Spleen (tissue), 11 donors: ENCODE measurements at regions not wholly inside any gene's neighbourhood (a gene's known extent, or its start where the extent isn't known, plus 50 kb on each side); places are given as distances from the start of the nearest gene placed in this dataset.
"Not testable (repeated sequence)": the region's sequence is repeated elsewhere in the genome, so short reads cannot be mapped to it uniquely, and the experiment has no call there.

Experiments used
- DNase-seq: peaks from one replicate; pipeline ENCODE4 v3.0.0-alpha.2; 2020
- H3K27ac ChIP-seq, 8 donors: fragments of 200-600 bp; sonication (generic) in 7 of 8; 1 replicate in 4 of 8; 2 replicates in 4 of 8; pipeline versions ENCODE4 v1.5.0 to v1.8.0; 2016 to 2021; ENCODE audit warnings: inconsistent platforms in 4 of 8, mild to moderate bottlenecking in 4 of 8, moderate library complexity in 1 of 8
- H3K27me3 ChIP-seq, 7 donors: fragments of 200-600 bp; sonication (generic) in 6 of 7; replicated peaks in 1 of 7; 1 replicate in 4 of 7; 2 replicates in 3 of 7; pipeline versions ENCODE4 v1.5.0 to v1.8.0; 2016 to 2021; ENCODE audit warnings: inconsistent platforms in 3 of 7, mild to moderate bottlenecking in 1 of 7
- H3K36me3 ChIP-seq, 6 donors: fragments of 200-600 bp; sonication (generic) in 5 of 6; 1 replicate in 4 of 6; 2 replicates in 2 of 6; pipeline versions ENCODE4 v1.5.0 to v1.8.0; 2016 to 2021; ENCODE audit warnings: inconsistent platforms in 2 of 6
- H3K4me1 ChIP-seq, 6 donors: fragments of 200-600 bp; sonication (generic) in 5 of 6; 1 replicate in 3 of 6; 2 replicates in 3 of 6; pipeline versions ENCODE4 v1.5.0 to v1.8.0; 2016 to 2021; ENCODE audit warnings: inconsistent platforms in 3 of 6
- H3K4me3 ChIP-seq, 8 donors: fragments of 200-600 bp; sonication (generic) in 7 of 8; 1 replicate in 4 of 8; 2 replicates in 4 of 8; pipeline versions ENCODE4 v1.5.0 to v1.8.0; 2016 to 2021; ENCODE audit warnings: inconsistent platforms in 4 of 8, mild to moderate bottlenecking in 4 of 8, moderate library complexity in 2 of 8
- H3K9me3 ChIP-seq, 8 donors: fragments of 200-600 bp; sonication (generic) in 7 of 8; 1 replicate in 4 of 8; 2 replicates in 4 of 8; pipeline versions ENCODE4 v1.5.0 to v1.8.0; 2016 to 2021; ENCODE audit warnings: inconsistent platforms in 4 of 8
- POLR2A ChIP-seq, 3 donors: fragments of 450-650 bp; IDR thresholded peaks; one replicate each; pipeline ENCODE4 v1.5.1; 2017; ENCODE audit warnings: antibody characterized with exemption in 3 of 3, mild to moderate bottlenecking in 1 of 3
- POLR2AphosphoS5 ChIP-seq, 3 donors: sonication (generic); formaldehyde crosslinking; IDR thresholded peaks; one replicate each; pipeline ENCODE4 v1.5.1; 2017; ENCODE audit warnings: antibody characterized with exemption in 3 of 3
- WGBS, 5 donors: extraction: QIAGEN DNeasy Blood & Tissue Kit in 3 of 5; methylation state at CpG; one replicate each; pipeline versions ENCODE4 v1.1.5 to v1.1.7; 2013 to 2018; 5-methylcytosine and 5-hydroxymethylcytosine counted together
- intact Hi-C: fragments of 100-400 bp; cut with DNase I; formaldehyde crosslinking; loops from one replicate; pipeline ENCODE4 v1.15.0; 2023; ENCODE audit warnings: low total_unique reads
- TF ChIP-seq, protein P1 (sequence below), 11 experiments: fragments of 200-600 bp in 7 of 11; fragments of 450-650 bp in 4 of 11; sonication (generic) in 4 of 11; IDR thresholded peaks in 8 of 11; conservative IDR thresholded peaks in 3 of 11; 1 replicate in 7 of 11; 2 replicates in 4 of 11; pipeline versions ENCODE4 v1.4.0 to v1.8.0; 2016 to 2021; ENCODE audit warnings: antibody characterized with exemption in 11 of 11, inconsistent platforms in 4 of 11, mild to moderate bottlenecking in 1 of 11
- donor health status: healthy with polysubstance abuse.
- donor health status: DM: no; HTN: no; CAD: no; lungs with moderate emphysema.
- donor health status: DM: no; HTN: no; CAD: no.
- donor health status: Bipolar disorder and iron deficiency.
- donor health status: healthy.
- donor health status: DM: no; HTN: no; CAD: no.
- donor health status: DM: yes; HTN: yes; CAD: no.

DNA sequence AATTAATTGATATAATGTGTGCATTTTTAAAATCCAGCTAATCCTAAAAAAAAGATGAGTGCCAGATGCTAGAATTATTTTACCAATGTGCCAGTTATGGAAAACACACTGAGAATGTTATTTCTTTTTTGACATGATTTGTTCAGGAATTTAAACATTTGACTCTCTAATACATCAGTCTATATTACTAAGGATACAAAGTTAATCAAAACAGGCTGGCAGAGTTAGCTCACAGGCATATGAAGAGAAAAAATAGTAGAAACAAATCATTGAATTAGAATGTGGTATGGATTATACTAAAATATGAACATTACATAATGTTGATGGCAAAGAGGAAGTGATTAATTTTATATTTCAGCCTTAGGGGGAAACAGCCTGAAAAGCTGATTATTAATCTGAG, 368.3 kb upstream of the GJE1 start:
- no peaks in the 10 kb centered on the region for H3K4me1 ChIP-seq

DNA sequence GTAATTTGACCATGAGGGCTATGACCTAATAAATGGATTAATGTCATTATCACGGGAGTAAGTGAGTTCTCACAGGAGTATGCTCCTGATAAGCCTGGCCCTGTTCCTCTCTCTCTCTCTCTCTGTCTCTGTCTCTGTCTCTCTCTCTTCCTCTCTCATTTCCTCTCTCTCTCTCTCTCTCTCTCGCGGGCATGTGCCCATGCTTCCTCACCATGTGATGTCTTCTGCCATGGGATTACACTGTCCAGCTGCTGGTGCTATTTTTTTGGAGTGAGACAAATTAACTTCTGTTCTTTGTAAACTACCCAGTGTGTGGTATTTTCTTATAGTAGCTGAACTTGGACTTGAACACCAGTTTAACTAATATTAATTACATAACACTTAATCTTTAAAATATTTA, 374.3 kb upstream of the GJE1 start:
- Histone ChIP-seq H3K4me3 (no peak overlapping the region), H3K27ac (no peak overlapping the region), H3K4me1 (no peaks in the 10 kb centered on the region), H3K9me3 (no peaks in the 10 kb centered on the region), H3K27me3 (no peaks in the 10 kb centered on the region), H3K36me3 (no peaks in the 10 kb centered on the region)
- TF ChIP-seq POLR2AphosphoS5 (IDR thresholded peaks at IDR 0.05) (no peak), POLR2A (IDR thresholded peaks at IDR 0.05) (no peak)
- TF ChIP-seq, protein P1, sequence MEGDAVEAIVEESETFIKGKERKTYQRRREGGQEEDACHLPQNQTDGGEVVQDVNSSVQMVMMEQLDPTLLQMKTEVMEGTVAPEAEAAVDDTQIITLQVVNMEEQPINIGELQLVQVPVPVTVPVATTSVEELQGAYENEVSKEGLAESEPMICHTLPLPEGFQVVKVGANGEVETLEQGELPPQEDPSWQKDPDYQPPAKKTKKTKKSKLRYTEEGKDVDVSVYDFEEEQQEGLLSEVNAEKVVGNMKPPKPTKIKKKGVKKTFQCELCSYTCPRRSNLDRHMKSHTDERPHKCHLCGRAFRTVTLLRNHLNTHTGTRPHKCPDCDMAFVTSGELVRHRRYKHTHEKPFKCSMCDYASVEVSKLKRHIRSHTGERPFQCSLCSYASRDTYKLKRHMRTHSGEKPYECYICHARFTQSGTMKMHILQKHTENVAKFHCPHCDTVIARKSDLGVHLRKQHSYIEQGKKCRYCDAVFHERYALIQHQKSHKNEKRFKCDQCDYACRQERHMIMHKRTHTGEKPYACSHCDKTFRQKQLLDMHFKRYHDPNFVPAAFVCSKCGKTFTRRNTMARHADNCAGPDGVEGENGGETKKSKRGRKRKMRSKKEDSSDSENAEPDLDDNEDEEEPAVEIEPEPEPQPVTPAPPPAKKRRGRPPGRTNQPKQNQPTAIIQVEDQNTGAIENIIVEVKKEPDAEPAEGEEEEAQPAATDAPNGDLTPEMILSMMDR (IDR thresholded peaks at IDR 0.05 in 8 of 11, conservative IDR thresholded peaks at IDR 0.05 in 3 of 11), result no peak
- WGBS, 5 donors, result 67 to 80% (median 76%) methylated on average over 3 of the region's 3 CpGs
- intact Hi-C loops, result no loop called here
- no peak for DNase-seq

More for the DNA sequence above, 368.3 kb upstream of the GJE1 start:
- H3K36me3 ChIP-seq, result no peaks in the 10 kb centered on the region
- H3K4me3 ChIP-seq, result no peak overlapping the region
- intact Hi-C loops, result no loop called here
- H3K9me3 ChIP-seq, result no peaks in the 10 kb centered on the region
- TF ChIP-seq POLR2A (IDR thresholded peaks at IDR 0.05), result no peak
- TF ChIP-seq, protein P1 (IDR thresholded peaks at IDR 0.05 in 8 of 11, conservative IDR thresholded peaks at IDR 0.05 in 3 of 11), result no peak
- TF ChIP-seq POLR2AphosphoS5 (IDR thresholded peaks at IDR 0.05), result no peak
- H3K27ac ChIP-seq, result no peak overlapping the region
- no peak for DNase-seq
- H3K27me3 ChIP-seq, result no peaks in the 10 kb centered on the region

DNA sequence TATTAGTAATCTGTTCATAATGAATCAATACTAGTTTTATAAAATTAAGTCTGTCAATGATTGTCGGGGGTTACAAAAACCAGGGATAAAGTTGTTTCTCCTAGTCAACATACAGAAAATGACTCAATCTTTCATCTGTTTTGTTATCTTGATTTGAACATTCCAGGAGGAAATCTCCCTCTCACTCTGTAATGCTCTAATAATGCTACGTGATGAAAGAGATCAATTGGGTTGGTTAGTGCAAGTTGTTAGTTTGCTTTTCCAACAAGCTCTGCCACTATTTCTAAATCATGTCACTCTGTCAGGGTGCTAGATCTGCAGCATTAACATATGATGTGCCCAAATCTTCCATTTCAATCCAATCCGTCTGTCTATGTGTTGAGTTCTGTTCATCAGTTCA, 379.5 kb upstream of the GJE1 start:
- no peak overlapping the region for H3K4me3 ChIP-seq
- TF ChIP-seq POLR2A (IDR thresholded peaks at IDR 0.05) (no peak), POLR2AphosphoS5 (IDR thresholded peaks at IDR 0.05) (no peak)
- TF ChIP-seq, protein P1 (IDR thresholded peaks at IDR 0.05 in 8 of 11, conservative IDR thresholded peaks at IDR 0.05 in 3 of 11), result no peak
- H3K27me3 ChIP-seq, result no peaks in the 10 kb centered on the region
- H3K36me3 ChIP-seq, result no peaks in the 10 kb centered on the region
- no peaks in the 10 kb centered on the region for H3K9me3 ChIP-seq
- 82 to 94% (median 85%) methylated on average over 3 of the region's 3 CpGs for WGBS, 5 donors
- no peak for DNase-seq
- no peak overlapping the region for H3K27ac ChIP-seq
- no peaks in the 10 kb centered on the region for H3K4me1 ChIP-seq
- intact Hi-C loops, result no loop called here

DNA sequence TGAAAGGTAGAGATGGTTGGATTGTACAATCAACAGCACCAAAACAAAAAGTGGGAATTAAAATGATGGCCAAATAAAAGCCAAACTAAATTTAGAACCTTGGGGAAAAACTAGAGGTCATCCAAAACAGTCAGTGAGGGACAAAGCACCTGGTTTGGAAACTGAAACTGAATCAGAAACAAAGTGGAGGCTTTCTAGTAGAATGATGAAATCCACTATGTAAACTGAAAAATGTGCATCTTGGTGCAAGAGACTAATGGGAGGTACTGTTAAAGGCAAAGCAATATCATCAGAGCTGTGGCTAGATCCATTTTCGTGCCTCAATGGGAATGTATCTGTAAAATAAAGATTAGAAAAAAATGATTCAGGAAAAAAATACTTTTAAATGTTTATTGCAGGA, 380.0 kb upstream of the GJE1 start:
- intact Hi-C loops, result no loop called here
- 65 to 78% (median 74%) methylated on average over 1 of the region's 1 CpG for whole genome bisulfite sequencing, 5 donors
- no peaks in the 10 kb centered on the region for H3K27me3 ChIP-seq
- TF ChIP-seq, protein P1 (IDR thresholded peaks at IDR 0.05 in 8 of 11, conservative IDR thresholded peaks at IDR 0.05 in 3 of 11), result no peak
- TF ChIP-seq POLR2A (IDR thresholded peaks at IDR 0.05) (no peak), POLR2AphosphoS5 (IDR thresholded peaks at IDR 0.05) (no peak)
- no peaks in the 10 kb centered on the region for H3K9me3 ChIP-seq
- H3K4me1 ChIP-seq, result no peaks in the 10 kb centered on the region
- H3K4me3 ChIP-seq, result no peak overlapping the region
- H3K27ac ChIP-seq, result no peak overlapping the region
- DNase-seq, result no peak
- H3K36me3 ChIP-seq, result no peaks in the 10 kb centered on the region

DNA sequence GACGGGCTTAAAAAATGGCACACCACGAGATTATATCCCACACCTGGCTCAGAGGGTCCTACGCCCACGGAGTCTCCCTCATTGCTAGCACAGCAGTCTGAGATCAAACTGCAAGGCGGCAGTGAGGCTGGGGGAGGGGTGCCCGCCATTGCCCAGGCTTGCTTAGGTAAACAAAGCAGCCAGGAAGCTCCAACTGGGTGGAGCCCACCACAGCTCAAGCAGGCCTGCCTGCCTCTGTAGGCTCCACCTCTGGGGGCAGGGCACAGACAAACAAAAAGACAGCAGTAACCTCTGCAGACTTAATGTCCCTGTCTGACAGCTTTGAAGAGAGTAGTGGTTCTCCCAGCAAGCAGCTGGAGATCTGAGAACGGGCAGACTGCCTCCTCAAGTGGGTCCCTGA, 386.4 kb upstream of the GJE1 start:
- H3K36me3 ChIP-seq, H3K4me3 ChIP-seq, H3K9me3 ChIP-seq, H3K27ac ChIP-seq, intact Hi-C loops, H3K27me3 ChIP-seq, DNase-seq, H3K4me1 ChIP-seq: not testable (repeated sequence)
- WGBS, 5 donors, result 74 to 92% (median 87%) methylated on average over 6 to 7 of the region's 7 CpGs
